Endothelial cell of umbilical vein (primary cell): ENCODE measurements at regions not wholly inside any gene's neighbourhood (a gene's known extent, or its start where the extent isn't known, plus 50 kb on each side); places are given as distances from the start of the nearest gene placed in this dataset.

ENCODE experiments used
- BruUV-seq: library from RNA; stranded (reverse); fragments of 400-500 nt; replicated peaks from 2 replicates; lab custom pipeline; 2021; lab: Mats Ljungman, UMichigan
- CTCF ChIA-PET: fragments of 300-600, 350-600 bp; sonication (Branson Sonifier 250); formaldehyde crosslinking; loops from one replicate; lab custom pipeline; 2021; ENCODE audit warnings: antibody characterized with exemption, inconsistent platforms; lab: Charles Lee
- POLR2A ChIA-PET: fragments of 300-600, 350-600 bp; sonication (Branson Sonifier 250); formaldehyde crosslinking; loops from one replicate; lab custom pipeline; 2021; ENCODE audit warnings: antibody characterized with exemption, inconsistent platforms; lab: Charles Lee
- DNase-seq: peaks from one replicate; pipeline ENCODE4 v3.0.0-alpha.2; 2011; ENCODE audit warnings: low read depth, low spot score
- FAIRE-seq: peaks from 2 replicates; lab custom pipeline; 2011; peaks lifted over from hg19 to GRCh38; lab: Jason Lieb, UNC
- H2AFZ ChIP-seq: 2 replicates; pipeline ENCODE4 v1.6.0; 2012; ENCODE audit warnings: low read depth, low read length, control low read depth, inconsistent platforms
- H3K27ac ChIP-seq: 2 replicates; pipeline ENCODE4 v1.5.1; 2011; ENCODE audit warnings: low read depth, mild to moderate bottlenecking, control low read depth, low read length, moderate library complexity; ENCODE audit not compliant: insufficient read depth
- H3K27me3 ChIP-seq, 2 experiments: 2 replicates each; pipeline versions ENCODE4 v1.6.0 to v1.6.1; 2011; ENCODE audit warnings: low read length in 2 of 2, mixed read lengths in 1 of 2; ENCODE audit not compliant: control insufficient read depth in 2 of 2, insufficient read depth in 2 of 2
- H3K36me3 ChIP-seq, 2 experiments: 2 replicates in 1 of 2; 3 replicates in 1 of 2; pipeline ENCODE4 v1.5.1; 2011; ENCODE audit warnings: low read length in 2 of 2, mild to moderate bottlenecking in 1 of 2, moderate library complexity in 1 of 2; ENCODE audit not compliant: control insufficient read depth in 2 of 2, insufficient read depth in 2 of 2; ENCODE audit errors: extremely low read depth in 1 of 2
- H3K4me1 ChIP-seq: 3 replicates; pipeline ENCODE4 v1.5.1; 2011; ENCODE audit warnings: mild to moderate bottlenecking, low read length; ENCODE audit not compliant: control insufficient read depth, insufficient read depth; ENCODE audit errors: extremely low read depth
- H3K4me2 ChIP-seq: 2 replicates; pipeline ENCODE4 v1.6.1; 2011; ENCODE audit warnings: low read length, control low read depth, mixed read lengths; ENCODE audit not compliant: insufficient read depth
- H3K4me3 ChIP-seq, 3 experiments: fragments of 200-600 bp in 1 of 3; sonication (generic), shearing (Covaris generic) in 1 of 3; replicated peaks in 1 of 3; 2 replicates each; pipeline ENCODE4 v1.5.1; 2011 to 2016; ENCODE audit warnings: control low read depth in 3 of 3, low read length in 3 of 3, mild to moderate bottlenecking in 2 of 3, inconsistent platforms in 1 of 3, low read depth in 1 of 3, moderate library complexity in 1 of 3; ENCODE audit not compliant: insufficient read depth in 1 of 3
- H3K79me2 ChIP-seq: 2 replicates; pipeline ENCODE4 v1.6.0; 2012; ENCODE audit warnings: low read length, inconsistent platforms; ENCODE audit not compliant: control insufficient read depth, insufficient read depth
- H3K9ac ChIP-seq: replicated peaks from 2 replicates; pipeline ENCODE3; 2011; ENCODE audit warnings: low read length, control low read depth; ENCODE audit not compliant: insufficient read depth; ENCODE audit errors: extremely low read depth
- H3K9me1 ChIP-seq: replicated peaks from 3 replicates; pipeline ENCODE4 v1.6.0; 2011; ENCODE audit warnings: mild to moderate bottlenecking, low read length; ENCODE audit not compliant: control insufficient read depth, insufficient read depth; ENCODE audit errors: extremely low read depth
- H3K9me3 ChIP-seq: replicated peaks from 2 replicates; pipeline ENCODE4 v1.5.1; 2012; ENCODE audit warnings: low read length, inconsistent platforms; ENCODE audit not compliant: control insufficient read depth, insufficient read depth
- H4K20me1 ChIP-seq: replicated peaks from 2 replicates; pipeline ENCODE3; 2011; ENCODE audit warnings: mild to moderate bottlenecking, low read length; ENCODE audit not compliant: control insufficient read depth, insufficient read depth; ENCODE audit errors: extremely low read depth
- FOS ChIP-seq: IDR thresholded peaks from 2 replicates; pipeline ENCODE4 v1.6.1; 2011; ENCODE audit warnings: mild to moderate bottlenecking, low read length, moderate library complexity, borderline replicate concordance; ENCODE audit not compliant: insufficient read depth
- MAX ChIP-seq: IDR thresholded peaks from 2 replicates; pipeline ENCODE4 v1.6.1; 2011; ENCODE audit not compliant: insufficient read depth, insufficient read length
- dilution Hi-C: fragments of 300-500 bp; cut with MboI; formaldehyde crosslinking; loops from one replicate; pipeline ENCODE4 v1.15.0; 2019; ENCODE audit warnings: low sequenced_read_pairs; ENCODE audit not compliant: extremely low pct_ligation_motif_present
- intact Hi-C: fragments of 100-400 bp; cut with micrococcal nuclease; formaldehyde crosslinking; loops from one replicate; pipeline ENCODE4 v1.10.0; 2022

GRCh38 chr18:56386856-56387255 lies 251.5 kb downstream of the TXNL1 start:
- Histone ChIP-seq H3K4me2 (no peak overlapping the region), H3K27me3 (peaks cover 0 to 1% of the 10 kb centered on the region in 2 experiments), H3K36me3 (no peaks in the 10 kb centered on the region), H3K9ac (no peak overlapping the region), H3K4me3 (no peak overlapping the region), H3K27ac (no peak overlapping the region), H3K79me2 (no peaks in the 10 kb centered on the region), H4K20me1 (no peaks in the 10 kb centered on the region), H3K9me1 (no peaks in the 10 kb centered on the region), H3K9me3 (no peaks in the 10 kb centered on the region), H3K4me1 (peaks cover 9% of the 10 kb centered on the region), H2AFZ (no peak overlapping the region)
- DNase-seq: no peak
- ChIA-PET POLR2A (no interaction called here), CTCF (no interaction called here)
- no peak for TF ChIP-seq FOS
- no peak for TF ChIP-seq MAX
- dilution Hi-C loops: no loop called here
- BruUV-seq: no TSS peak
- no peak for FAIRE-seq
- intact Hi-C loops: loop anchor here (5.0 kb wide), 1 partner anchor 185 kb away; no protein-coding TSS in a partner anchor

- H4K20me1 ChIP-seq: no peaks in the 10 kb centered on the region
- no peak overlapping the region for H3K4me2 ChIP-seq
- peaks cover 2% of the 10 kb centered on the region for H3K4me1 ChIP-seq
- H3K79me2 ChIP-seq: no peaks in the 10 kb centered on the region
- H3K36me3 ChIP-seq: no peaks in the 10 kb centered on the region
- H3K9me1 ChIP-seq: no peaks in the 10 kb centered on the region
- TF ChIP-seq MAX: no peak
- H3K27me3 ChIP-seq: peaks cover 0 to 1% of the 10 kb centered on the region in 2 experiments
- no peak overlapping the region for H2AFZ ChIP-seq
- no peak overlapping the region for H3K9ac ChIP-seq
- POLR2A ChIA-PET: no interaction called here
- FAIRE-seq (no peak), DNase-seq (no peak)
- no TSS peak for BruUV-seq
- no peak overlapping the region for H3K27ac ChIP-seq
- no peak overlapping the region for H3K4me3 ChIP-seq
- CTCF ChIA-PET: no interaction called here
- H3K9me3 ChIP-seq: no peaks in the 10 kb centered on the region
- dilution Hi-C loops (no loop called here), intact Hi-C loops (no loop called here)
Measured at GRCh38 chr18:56383349-56383748, 255.0 kb downstream of the TXNL1 start.
